ENCODE measurements at regions not wholly inside any gene's neighbourhood (a gene's known extent, or its start where the extent isn't known, plus 50 kb on each side); places are given as distances from the start of the nearest gene placed in this dataset.

GRCh38 chr2:196487417-196487816 lies 152.1 kb upstream of the CCDC150 start:
- Histone ChIP-seq H3K4me3 (no peak overlapping the region), H3K4me1 (replicated peaks in 1 of 2) (no peaks in the 10 kb centered on the region), H3K27ac (no peak overlapping the region), H3K36me3 (replicated peaks in 1 of 2) (no peaks in the 10 kb centered on the region), H3K27me3 (no peaks in the 10 kb centered on the region), H3K9me3 (replicated peaks in 1 of 3) (no peaks in the 10 kb centered on the region)
- intact Hi-C loops (cut with DNase I): no loop called here
- no peak for TF ChIP-seq POLR2A (IDR thresholded peaks at IDR 0.05)
- TF ChIP-seq, protein P1, sequence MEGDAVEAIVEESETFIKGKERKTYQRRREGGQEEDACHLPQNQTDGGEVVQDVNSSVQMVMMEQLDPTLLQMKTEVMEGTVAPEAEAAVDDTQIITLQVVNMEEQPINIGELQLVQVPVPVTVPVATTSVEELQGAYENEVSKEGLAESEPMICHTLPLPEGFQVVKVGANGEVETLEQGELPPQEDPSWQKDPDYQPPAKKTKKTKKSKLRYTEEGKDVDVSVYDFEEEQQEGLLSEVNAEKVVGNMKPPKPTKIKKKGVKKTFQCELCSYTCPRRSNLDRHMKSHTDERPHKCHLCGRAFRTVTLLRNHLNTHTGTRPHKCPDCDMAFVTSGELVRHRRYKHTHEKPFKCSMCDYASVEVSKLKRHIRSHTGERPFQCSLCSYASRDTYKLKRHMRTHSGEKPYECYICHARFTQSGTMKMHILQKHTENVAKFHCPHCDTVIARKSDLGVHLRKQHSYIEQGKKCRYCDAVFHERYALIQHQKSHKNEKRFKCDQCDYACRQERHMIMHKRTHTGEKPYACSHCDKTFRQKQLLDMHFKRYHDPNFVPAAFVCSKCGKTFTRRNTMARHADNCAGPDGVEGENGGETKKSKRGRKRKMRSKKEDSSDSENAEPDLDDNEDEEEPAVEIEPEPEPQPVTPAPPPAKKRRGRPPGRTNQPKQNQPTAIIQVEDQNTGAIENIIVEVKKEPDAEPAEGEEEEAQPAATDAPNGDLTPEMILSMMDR (IDR thresholded peaks at IDR 0.05): no peak
- 66 to 80% (median 76%) methylated on average over 3 of the region's 3 CpGs for WGBS, 4 donors
- no peak for DNase-seq

- TF ChIP-seq POLR2A (IDR thresholded peaks at IDR 0.05): no peak
- TF ChIP-seq, protein P1 (IDR thresholded peaks at IDR 0.05): no peak
- H3K9me3 ChIP-seq (replicated peaks in 1 of 3): no peaks in the 10 kb centered on the region
- intact Hi-C loops (cut with DNase I): no loop called here
- 71 to 88% (median 81%) methylated on average over 1 of the region's 1 CpG for WGBS, 4 donors
- H3K27me3 ChIP-seq: no peaks in the 10 kb centered on the region
- no peak overlapping the region for H3K27ac ChIP-seq
- H3K4me3 ChIP-seq: no peak overlapping the region
- no peaks in the 10 kb centered on the region for H3K36me3 ChIP-seq (replicated peaks in 1 of 2)
- no peak for DNase-seq
- H3K4me1 ChIP-seq (replicated peaks in 1 of 2): no peaks in the 10 kb centered on the region
These were observed 150.1 kb upstream of the CCDC150 start for GRCh38 chr2:196489371-196489770.

GRCh38 chr2:196492946-196493345 lies 146.6 kb upstream of the CCDC150 start:
- Histone ChIP-seq H3K27me3 (no peaks in the 10 kb centered on the region), H3K27ac (no peak overlapping the region), H3K36me3 (replicated peaks in 1 of 2) (no peaks in the 10 kb centered on the region), H3K4me1 (replicated peaks in 1 of 2) (no peaks in the 10 kb centered on the region), H3K4me3 (no peak overlapping the region), H3K9me3 (replicated peaks in 1 of 3) (no peaks in the 10 kb centered on the region)
- intact Hi-C loops (cut with DNase I): no loop called here
- TF ChIP-seq, protein P1 (IDR thresholded peaks at IDR 0.05): no peak
- no peak for TF ChIP-seq POLR2A (IDR thresholded peaks at IDR 0.05)
- no peak for DNase-seq
- 82 to 89% (median 86%) methylated on average over 3 of the region's 3 CpGs for WGBS, 4 donors

- intact Hi-C loops (cut with DNase I): no loop called here
- DNase-seq: no peak
- Histone ChIP-seq H3K9me3 (replicated peaks in 1 of 3) (no peaks in the 10 kb centered on the region), H3K27ac (no peak overlapping the region), H3K4me3 (no peak overlapping the region), H3K27me3 (no peaks in the 10 kb centered on the region), H3K4me1 (replicated peaks in 1 of 2) (no peaks in the 10 kb centered on the region), H3K36me3 (replicated peaks in 1 of 2) (no peaks in the 10 kb centered on the region)
- TF ChIP-seq, protein P1 (IDR thresholded peaks at IDR 0.05): no peak
- no peak for TF ChIP-seq POLR2A (IDR thresholded peaks at IDR 0.05)
- WGBS, 4 donors: 79 to 83% (median 80%) methylated on average over 3 of the region's 3 CpGs
These were observed 140.6 kb upstream of the CCDC150 start for GRCh38 chr2:196498962-196499361.

Data from adrenal gland (tissue), 9 donors.